Omental fat pad (tissue), 3 donors: ENCODE measurements at regions not wholly inside any gene's neighbourhood (a gene's known extent, or its start where the extent isn't known, plus 50 kb on each side); places are given as distances from the start of the nearest gene placed in this dataset.
"Not testable (repeated sequence)": the region's sequence is repeated elsewhere in the genome, so short reads cannot be mapped to it uniquely, and the experiment has no call there.

Source experiments
- ATAC-seq: fragments of 150-250 bp; one replicate; pipeline ENCODE4 v1.9.1; 2016; ENCODE audit warnings: mild to moderate bottlenecking, moderate library complexity; ENCODE audit not compliant: low FRiP score
- DNase-seq: peaks from one replicate; pipeline ENCODE4 v3.0.0-alpha.2; 2019; ENCODE audit warnings: low spot score
- TF ChIP-seq, protein P1 (sequence below), 3 donors: fragments of 450-650 bp; IDR thresholded peaks; one replicate each; pipeline ENCODE4 v1.5.1; 2016 to 2017; ENCODE audit warnings: antibody characterized with exemption in 3 of 3, mild to moderate bottlenecking in 3 of 3, moderate library complexity in 2 of 3

DNA sequence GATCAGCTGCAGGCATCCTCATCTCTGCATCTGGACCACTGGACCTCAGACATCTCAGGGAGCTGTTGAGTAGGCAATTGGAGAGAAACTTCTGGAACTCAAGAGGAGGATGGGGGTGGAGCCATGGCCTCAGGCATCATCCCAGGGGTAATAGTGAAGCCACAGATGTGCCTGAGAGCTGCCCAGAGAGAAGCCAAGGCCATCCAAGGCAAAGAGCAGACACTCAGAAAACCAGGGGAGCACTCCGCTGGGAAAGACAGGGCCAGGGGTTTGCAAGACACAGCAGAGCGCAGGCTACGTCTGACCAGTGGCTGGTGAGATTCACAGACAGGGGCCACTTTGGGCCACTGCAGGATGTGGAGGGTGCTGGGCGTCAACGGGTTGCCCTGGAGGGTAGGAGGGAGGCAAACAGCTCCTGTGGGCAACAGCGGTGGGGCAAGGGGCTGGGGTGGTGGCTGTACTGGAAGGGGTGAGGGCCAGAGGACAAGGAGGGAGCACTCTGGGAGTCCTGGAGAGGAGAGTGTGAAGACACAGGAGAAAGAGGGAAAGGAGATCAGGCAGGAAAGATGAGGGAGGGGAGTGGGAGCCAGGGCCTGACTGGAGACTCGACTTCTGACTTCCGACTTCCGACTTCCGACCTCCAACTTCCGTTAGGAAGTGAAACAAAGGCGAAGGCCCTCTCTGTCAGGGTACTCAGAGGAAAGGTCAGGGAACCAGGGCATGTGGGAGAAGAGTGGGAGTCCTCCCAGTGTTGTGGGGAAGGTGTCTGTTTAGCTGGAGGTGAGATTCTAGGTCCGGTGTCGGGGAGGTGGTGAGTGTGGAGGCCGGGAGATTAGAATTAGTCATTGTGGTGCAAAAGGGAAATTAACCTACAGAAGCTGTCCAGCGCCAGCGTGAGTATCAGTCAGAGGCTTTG is 69.7 kb upstream of the ANTXRL start:
- DNase-seq (no peak), ATAC-seq (no peak)
- TF ChIP-seq, protein P1, sequence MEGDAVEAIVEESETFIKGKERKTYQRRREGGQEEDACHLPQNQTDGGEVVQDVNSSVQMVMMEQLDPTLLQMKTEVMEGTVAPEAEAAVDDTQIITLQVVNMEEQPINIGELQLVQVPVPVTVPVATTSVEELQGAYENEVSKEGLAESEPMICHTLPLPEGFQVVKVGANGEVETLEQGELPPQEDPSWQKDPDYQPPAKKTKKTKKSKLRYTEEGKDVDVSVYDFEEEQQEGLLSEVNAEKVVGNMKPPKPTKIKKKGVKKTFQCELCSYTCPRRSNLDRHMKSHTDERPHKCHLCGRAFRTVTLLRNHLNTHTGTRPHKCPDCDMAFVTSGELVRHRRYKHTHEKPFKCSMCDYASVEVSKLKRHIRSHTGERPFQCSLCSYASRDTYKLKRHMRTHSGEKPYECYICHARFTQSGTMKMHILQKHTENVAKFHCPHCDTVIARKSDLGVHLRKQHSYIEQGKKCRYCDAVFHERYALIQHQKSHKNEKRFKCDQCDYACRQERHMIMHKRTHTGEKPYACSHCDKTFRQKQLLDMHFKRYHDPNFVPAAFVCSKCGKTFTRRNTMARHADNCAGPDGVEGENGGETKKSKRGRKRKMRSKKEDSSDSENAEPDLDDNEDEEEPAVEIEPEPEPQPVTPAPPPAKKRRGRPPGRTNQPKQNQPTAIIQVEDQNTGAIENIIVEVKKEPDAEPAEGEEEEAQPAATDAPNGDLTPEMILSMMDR (IDR thresholded peaks at IDR 0.05): no peak

DNA sequence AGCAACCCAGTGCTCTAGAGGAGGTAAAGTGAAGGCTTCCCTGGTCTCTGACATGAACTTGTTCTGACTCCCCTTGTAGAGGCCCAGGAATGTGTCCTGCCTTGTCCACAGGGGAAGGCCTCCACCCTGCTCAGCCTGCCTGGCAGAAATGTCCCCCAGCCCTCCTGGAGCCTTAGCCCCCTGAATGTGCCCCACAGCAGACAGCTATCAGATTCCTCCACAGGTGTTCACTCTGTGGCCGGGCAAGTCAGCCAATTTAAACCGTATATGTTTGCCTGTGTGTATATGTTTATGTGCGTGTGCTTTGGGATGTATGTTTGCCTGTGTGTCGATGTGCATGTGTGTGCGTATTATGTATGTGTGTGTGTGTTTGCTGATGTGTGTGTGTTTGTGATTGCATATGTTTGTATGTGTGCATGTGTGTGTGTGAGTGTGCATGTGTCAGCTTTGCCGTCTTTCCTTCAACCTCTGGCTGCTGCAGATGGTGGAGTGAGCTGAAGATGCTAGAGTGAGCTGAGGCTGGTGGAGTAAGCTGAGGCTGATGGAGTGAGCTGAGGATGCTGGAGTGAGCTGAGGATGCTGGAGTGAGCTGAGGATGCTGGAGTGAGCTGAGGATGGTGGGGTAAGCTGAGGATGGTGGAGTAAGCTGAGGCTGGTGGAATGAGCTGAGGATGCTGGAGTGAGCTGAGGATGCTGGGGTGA is 68.9 kb upstream of the ANTXRL start:
- DNase-seq (no peak), ATAC-seq (no peak)
- TF ChIP-seq, protein P1 (IDR thresholded peaks at IDR 0.05): no peak

DNA sequence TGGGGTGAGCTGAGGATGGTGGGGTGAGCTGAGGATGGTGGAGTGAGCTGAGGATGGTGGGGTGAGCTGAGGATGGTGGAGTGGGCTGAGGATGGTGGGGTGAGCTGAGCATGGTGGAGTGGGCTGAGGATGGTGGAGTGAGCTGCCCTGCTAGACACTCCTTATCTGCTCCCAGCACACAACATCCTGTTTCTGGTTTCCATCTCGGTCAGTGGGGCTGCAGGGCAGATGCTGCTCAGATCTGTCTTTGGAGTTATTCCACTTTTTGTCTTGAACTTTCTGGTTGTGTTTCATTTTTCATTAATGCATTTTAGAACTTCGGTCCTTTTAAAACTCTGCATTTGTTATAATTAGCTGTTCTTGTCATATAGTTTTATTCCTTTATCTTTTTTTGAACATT is 67.9 kb upstream of the ANTXRL start:
- TF ChIP-seq, protein P1 (IDR thresholded peaks at IDR 0.05): no peak
- DNase-seq (no peak), ATAC-seq (no peak)

DNA sequence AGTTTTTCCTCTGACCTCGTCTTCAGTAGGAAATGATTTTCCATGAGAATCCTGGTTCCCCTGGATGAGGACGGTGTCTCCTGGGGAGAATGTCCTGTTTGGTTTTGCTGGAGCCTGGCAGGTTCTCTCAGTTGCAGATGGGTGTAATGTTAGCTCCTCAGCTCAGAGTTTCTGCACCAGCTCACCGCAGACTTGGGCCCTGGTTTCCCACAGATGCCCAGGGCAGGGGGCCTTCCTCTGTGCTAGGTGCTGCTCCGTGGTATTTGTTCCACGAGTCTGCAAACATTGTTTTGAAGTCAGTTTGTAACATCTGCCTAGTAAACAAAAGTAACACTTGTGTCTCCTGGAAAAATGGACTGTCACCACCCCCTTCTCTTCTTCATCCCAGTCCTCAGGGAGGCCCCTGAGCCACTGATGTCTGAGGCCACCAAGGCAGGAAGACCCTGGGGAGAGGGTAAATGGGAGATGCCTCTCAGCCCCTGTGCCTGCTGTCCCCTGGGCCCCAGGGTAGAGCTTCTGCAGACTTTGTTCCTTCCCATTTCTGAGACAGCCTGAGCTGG is 67.3 kb upstream of the ANTXRL start:
- ATAC-seq, DNase-seq: not testable (repeated sequence)

DNA sequence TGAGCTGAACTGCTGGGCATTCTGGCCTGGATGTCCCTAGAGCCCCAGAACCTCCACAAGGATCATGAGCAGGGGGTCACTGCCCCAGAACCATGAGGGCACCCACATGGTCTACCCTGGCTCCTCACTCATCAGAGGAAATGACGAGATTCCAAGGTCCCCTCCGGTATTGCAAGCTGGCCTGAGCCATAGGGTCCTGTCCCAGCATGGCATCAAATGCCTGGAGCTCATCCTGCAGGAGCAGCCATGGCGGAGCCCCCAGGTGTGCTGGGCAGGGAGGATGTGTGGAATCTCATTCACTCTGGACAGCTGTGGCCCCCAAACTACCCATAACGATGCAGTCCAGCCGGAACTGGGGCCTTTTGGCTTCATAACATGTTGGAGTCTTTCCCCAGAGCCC is 66.6 kb upstream of the ANTXRL start:
- no peak for ATAC-seq
- DNase-seq: no peak
- TF ChIP-seq, protein P1 (IDR thresholded peaks at IDR 0.05): no peak

DNA sequence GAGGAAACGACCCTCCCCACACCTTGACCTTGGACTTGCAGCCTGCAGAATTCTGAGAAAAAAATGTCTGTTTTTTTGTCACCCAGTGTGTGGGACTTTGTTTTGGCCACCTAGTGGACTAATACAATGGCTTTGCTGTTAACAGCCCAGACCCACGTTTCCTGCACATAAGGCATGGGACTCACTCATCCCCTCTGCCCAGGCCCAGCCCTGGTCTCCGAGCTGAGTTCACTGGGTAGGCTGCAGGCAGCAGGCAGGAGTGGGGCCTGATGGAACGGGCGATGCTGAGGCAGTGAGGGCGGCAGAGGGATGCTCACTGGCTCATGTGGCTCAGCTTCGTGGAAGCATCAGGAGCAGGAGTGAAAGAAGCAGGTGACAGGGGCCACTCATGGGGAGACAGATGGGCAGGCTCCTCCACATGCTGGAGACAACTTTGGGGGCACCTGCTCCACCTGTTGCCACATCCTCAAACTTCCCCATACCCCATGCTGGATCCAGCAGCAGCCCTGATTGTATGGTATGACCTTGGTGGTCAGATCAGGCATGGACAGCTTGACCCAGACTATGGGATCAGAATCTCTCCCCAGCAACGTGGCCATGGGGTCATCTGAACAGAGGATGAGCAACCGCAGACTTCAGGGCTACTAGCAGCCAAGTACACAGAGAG is 65.8 kb upstream of the ANTXRL start:
- no peak for ATAC-seq

More for the DNA sequence above, 65.8 kb upstream of the ANTXRL start:
- TF ChIP-seq, protein P1 (IDR thresholded peaks at IDR 0.05): no peak
- DNase-seq: no peak
